ENCODE measurements at regions not wholly inside any gene's neighbourhood (a gene's known extent, or its start where the extent isn't known, plus 50 kb on each side); places are given as distances from the start of the nearest gene placed in this dataset.

GRCh38 chr4:30024526-30024925 lies 695.6 kb upstream of the PCDH7 start:
- Histone ChIP-seq H3K9me1 (replicated peaks; ENCODE audit: control insufficient read depth, extremely low read depth, insufficient read depth, low read length) (no peaks in the 10 kb centered on the region), H3K36me3 (ENCODE audit: control insufficient read depth in 2 of 2, extremely low read depth in 1 of 2, insufficient read depth in 2 of 2, low read length in 2 of 2) (no peaks in the 10 kb centered on the region), H3K9ac (replicated peaks; ENCODE audit: extremely low read depth, insufficient read depth, low read length) (no peak overlapping the region), H4K20me1 (replicated peaks; ENCODE audit: control insufficient read depth, extremely low read depth, insufficient read depth, low read length) (no peaks in the 10 kb centered on the region), H3K4me1 (ENCODE audit: control insufficient read depth, extremely low read depth, insufficient read depth, low read length) (no peaks in the 10 kb centered on the region), H3K4me3 (replicated peaks in 1 of 3; ENCODE audit: insufficient read depth in 1 of 3, low read depth in 1 of 3, low read length in 3 of 3) (no peak overlapping the region), H2AFZ (ENCODE audit: low read depth, low read length) (no peak overlapping the region), H3K27me3 (ENCODE audit: control insufficient read depth in 2 of 2, insufficient read depth in 2 of 2, low read length in 2 of 2) (no peaks in the 10 kb centered on the region), H3K27ac (ENCODE audit: insufficient read depth, low read depth, low read length) (no peak overlapping the region), H3K4me2 (ENCODE audit: insufficient read depth, low read length) (no peak overlapping the region), H3K79me2 (ENCODE audit: control insufficient read depth, insufficient read depth, low read length) (no peaks in the 10 kb centered on the region), H3K9me3 (replicated peaks; ENCODE audit: control insufficient read depth, insufficient read depth, low read length) (no peaks in the 10 kb centered on the region)
- BruUV-seq (replicated peaks): no TSS peak
- ChIA-PET CTCF (no interaction called here), POLR2A (no interaction called here)
- FAIRE-seq (no peak), DNase-seq (ENCODE audit: low read depth, low spot score) (no peak)
- intact Hi-C loops (cut with micrococcal nuclease): no loop called here
- TF ChIP-seq POLR2A (IDR thresholded peaks at IDR 0.05; ENCODE audit: low read depth, low read length) (no peak), MAX (IDR thresholded peaks at IDR 0.05; ENCODE audit: insufficient read depth, insufficient read length) (no peak), MYC (IDR thresholded peaks at IDR 0.05; ENCODE audit: low read depth, low read length) (no peak), POLR2AphosphoS5 (IDR thresholded peaks at IDR 0.05; ENCODE audit: insufficient read depth, low read depth, low read length) (no peak), JUN (IDR thresholded peaks at IDR 0.05; ENCODE audit: borderline replicate concordance, insufficient read depth, insufficient read length, low read depth) (no peak), EZH2 (IDR thresholded peaks at IDR 0.05; ENCODE audit: borderline replicate concordance, low read depth, low read length, severe bottlenecking) (no peak), FOS (IDR thresholded peaks at IDR 0.05; ENCODE audit: borderline replicate concordance, insufficient read depth, low read length) (no peak), GATA2 (IDR thresholded peaks at IDR 0.05; ENCODE audit: insufficient read depth, insufficient read length, low read depth, low read length) (no peak)
- TF ChIP-seq, protein P1, sequence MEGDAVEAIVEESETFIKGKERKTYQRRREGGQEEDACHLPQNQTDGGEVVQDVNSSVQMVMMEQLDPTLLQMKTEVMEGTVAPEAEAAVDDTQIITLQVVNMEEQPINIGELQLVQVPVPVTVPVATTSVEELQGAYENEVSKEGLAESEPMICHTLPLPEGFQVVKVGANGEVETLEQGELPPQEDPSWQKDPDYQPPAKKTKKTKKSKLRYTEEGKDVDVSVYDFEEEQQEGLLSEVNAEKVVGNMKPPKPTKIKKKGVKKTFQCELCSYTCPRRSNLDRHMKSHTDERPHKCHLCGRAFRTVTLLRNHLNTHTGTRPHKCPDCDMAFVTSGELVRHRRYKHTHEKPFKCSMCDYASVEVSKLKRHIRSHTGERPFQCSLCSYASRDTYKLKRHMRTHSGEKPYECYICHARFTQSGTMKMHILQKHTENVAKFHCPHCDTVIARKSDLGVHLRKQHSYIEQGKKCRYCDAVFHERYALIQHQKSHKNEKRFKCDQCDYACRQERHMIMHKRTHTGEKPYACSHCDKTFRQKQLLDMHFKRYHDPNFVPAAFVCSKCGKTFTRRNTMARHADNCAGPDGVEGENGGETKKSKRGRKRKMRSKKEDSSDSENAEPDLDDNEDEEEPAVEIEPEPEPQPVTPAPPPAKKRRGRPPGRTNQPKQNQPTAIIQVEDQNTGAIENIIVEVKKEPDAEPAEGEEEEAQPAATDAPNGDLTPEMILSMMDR (IDR thresholded peaks at IDR 0.05; ENCODE audit: extremely low read depth in 1 of 2, insufficient read depth in 1 of 2, low read depth in 1 of 2, low read length in 2 of 2): no peak
- dilution Hi-C loops (cut with MboI; ENCODE audit: extremely low pct_ligation_motif_present, low sequenced_read_pairs): no loop called here

Measured in endothelial cell of umbilical vein (primary cell).